GM19395 (cell line): ENCODE measurements at regions not wholly inside any gene's neighbourhood (a gene's known extent, or its start where the extent isn't known, plus 50 kb on each side); places are given as distances from the start of the nearest gene placed in this dataset.

ENCODE experiments used
- ATAC-seq: cut with Tn5 transposase; IDR thresholded peaks from one replicate; pipeline ENCODE4 v1.9.1; 2021; ENCODE audit warnings: mild to moderate bottlenecking, moderate library complexity; ENCODE audit not compliant: unreplicated experiment

DNA sequence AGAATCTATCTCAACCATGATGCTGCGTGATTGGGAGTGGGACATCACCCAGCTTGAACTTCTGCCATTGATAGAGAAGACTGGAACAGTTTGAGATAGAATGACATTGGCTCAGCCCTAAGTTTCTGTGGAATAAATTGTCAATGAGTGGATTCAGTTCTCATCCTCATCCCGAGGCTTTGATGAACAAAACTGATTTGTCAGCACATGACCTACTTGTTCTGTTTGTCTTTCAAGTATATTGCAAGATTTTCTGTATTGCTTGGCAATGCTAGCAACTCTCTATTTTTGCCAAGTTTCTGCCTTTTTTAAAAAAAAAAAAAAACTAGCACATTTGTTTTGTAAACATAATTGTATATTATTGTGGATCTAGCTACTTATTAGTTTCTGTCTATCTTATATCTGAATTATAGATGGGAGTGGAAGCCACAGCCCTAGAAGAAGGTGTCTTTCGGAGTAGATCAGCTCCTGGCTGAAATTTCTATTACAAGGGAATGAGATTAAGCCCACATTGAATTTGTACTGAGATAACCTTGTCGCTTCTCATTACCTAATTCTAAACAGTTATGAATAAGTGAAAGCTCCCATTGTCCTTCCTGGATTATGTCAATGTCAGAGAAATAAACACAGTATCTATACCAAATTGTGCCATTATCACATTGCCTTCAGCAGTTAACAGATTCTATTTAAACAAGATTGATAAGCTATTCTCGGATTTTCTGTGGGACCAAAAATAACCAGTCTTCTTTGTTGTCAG lies 166.1 kb downstream of the TNFSF13B start:
- ATAC-seq = no peak

DNA sequence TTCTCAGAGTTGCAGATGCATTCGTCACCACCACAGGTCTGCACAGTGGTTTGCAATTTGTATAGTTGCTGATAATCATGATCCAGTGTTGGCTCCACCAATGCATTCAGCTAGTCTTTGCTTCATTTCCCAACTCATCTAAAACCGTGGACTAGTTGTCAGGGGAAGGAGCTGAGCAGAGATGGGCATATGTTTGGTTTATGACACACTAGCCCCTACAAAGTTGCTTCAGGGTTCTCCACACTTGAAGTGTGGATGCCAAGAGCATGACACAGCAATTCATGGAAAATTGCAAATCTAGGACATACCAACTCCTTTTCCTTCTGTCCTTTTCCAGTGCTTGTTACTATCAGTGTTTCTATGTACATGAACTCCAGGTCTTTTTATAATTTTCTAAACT lies 168.0 kb downstream of the TNFSF13B start:
- ATAC-seq = no peak

DNA sequence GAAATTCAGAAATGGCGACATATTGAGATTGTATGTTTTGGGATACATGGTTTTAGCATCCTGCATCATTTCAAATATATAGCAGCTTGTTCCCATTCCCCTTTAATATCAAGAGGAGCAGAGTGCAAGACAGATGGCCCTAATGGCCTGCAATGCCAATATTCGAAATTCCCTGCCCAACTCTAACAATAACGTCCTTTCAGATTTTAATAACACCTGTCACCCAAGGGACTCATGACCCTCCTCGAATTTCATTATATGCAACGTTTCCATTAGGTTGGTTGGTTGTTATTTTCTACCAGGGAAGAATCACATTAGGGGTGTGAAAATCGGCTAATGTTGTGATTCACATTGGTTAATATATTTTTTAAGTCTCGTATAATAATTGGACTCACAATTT lies 170.0 kb downstream of the TNFSF13B start:
- ATAC-seq = no peak

DNA sequence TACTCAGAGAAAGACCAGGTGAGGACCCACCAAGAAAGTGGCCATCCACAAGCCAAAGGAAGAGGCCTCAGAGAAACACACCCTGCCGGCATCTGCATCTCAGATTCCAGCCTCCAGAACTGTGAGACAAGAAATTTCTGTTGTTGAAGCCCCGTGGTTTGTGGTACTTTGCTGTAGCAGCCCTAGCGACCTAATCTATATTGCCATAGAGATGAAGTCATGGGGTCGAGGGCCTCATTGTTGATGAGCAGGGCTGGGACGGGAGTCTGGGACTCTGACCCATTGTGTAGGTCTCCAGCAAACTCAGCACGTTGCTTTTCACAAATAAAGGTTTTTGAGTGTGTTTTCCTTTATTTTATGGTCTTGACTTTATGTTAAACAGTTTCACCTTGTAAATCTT lies 174.9 kb downstream of the TNFSF13B start:
- no peak for ATAC-seq

DNA sequence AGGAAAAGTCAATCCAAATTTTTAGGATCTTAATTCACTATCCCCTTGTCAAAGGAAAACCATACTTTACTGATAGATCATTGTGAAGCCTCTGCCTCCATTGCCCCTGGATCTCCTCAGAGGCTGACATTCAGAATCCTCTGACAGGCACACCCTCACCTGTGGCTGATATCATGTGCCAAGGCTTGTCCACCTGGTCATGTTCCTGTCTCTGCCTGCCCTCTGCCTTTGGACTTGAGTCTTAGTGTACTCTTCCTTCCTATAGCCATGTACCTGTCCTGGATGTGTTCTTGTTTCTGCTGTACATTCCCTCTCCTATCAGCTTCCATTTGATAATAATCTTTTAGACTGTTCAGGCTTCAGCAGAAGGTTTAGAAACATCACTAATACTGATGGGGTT lies 179.4 kb downstream of the TNFSF13B start:
- no peak for ATAC-seq

DNA sequence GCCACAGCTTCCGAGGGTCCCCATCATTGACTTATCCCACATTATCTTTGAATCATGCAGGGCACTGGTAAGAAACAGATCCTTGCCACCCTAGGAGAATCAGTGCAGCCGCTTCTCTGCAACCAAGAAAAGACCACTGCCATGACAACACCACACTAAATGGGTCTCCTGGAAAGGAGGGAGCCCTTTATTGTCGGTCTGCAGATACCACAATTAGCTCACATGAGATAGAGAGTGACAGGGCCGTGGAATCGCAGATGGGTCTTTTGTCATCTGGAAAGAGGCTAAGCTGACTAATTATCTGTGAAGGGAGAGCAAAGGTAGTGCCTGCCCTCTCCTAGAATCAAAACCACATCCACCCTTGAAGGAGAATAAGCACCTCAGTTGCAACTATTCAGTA lies 178.3 kb upstream of the MYO16 start:
- no peak for ATAC-seq

DNA sequence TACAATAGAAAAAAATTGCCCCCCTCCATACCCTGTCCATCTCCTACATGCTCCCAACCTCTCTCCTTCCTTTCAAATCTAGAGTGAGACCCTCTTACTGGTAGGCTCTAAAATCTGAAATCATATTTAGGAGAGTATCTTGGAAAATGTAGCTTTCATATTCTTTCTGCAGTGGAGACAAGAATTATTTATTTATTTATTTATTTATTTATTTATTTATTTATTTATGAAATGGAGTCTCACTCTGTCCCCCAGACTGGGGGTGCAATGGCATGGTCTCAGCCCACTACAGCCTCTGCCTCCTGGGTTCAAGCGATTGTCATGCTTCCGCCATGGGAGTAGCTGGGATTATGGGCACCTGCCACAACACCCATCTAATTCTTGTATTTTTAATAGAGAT lies 174.1 kb upstream of the MYO16 start:
- ATAC-seq = no peak

DNA sequence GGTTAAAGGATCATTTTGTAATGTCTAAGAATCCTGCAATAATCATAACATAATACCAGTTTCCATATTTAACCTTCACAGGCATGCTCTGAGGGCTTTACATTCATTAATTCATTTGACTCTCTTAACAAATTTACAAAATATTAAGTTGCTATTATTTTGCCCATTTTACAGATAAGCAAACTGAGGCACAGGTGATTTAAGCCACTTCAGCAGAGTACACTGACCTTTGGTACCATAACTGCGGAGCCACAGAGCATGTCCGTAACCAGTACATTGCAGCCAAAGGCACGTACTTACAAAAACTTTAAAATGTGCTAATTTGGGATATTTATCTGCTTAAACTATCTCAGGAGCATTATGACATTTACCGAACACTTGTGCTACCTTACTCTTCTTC lies 169.4 kb upstream of the MYO16 start:
- ATAC-seq = no peak

DNA sequence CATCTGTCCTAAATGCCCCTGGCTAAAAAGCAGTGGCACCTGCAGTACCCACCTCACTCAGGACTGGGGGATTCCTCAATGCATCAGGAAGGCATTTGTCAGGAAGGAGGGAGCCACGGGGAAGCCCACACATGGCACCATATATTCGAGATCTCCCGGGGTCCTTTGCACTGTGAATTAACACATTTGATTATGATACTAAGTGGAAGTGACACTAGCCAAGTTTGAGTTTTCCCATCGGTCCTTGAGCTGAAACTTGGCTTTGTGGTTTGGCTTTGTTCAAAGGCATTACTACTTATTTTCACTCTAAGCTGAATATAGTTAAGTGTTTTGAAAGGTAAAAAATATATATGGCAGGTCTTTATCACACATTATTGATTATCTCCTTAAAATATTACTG lies 168.7 kb upstream of the MYO16 start:
- no peak for ATAC-seq

DNA sequence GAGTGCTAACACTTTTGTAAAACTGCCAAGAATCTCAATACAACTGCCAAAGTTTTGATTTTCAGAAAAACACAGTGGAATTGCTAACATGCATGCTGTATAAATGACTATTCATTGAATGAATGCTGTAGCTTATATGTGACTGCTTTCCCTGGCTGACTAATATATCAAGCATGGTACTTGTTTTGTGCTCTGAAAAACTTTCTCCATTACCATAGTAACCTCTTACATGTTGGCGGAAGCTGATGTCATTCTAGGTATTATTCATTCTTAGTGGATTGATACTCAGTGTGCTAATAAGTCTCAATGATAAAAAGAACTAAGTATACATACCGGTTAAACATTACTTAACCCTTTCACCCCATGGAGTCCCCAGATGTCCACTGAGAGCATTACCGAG lies 166.1 kb upstream of the MYO16 start:
- ATAC-seq = peak; percentile 44

DNA sequence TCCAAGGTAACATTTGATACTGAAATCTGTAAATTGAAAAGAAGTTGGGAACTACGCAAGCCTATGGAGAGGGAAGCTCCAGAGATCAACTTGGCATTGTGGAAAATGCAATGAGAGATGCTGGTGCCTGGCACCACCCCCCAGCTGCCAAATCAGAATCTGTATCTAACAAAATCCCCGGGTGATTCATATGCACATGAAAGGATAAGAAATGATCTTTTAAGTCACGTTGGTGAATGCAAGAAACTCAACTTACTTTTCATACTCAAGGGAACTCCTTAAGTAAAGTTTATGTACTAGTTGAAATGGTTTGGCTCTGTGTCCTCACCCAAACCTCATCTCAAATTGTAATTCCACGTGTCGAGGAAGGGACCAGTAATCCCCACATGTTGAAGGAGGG lies 158.5 kb upstream of the MYO16 start:
- ATAC-seq = no peak

DNA sequence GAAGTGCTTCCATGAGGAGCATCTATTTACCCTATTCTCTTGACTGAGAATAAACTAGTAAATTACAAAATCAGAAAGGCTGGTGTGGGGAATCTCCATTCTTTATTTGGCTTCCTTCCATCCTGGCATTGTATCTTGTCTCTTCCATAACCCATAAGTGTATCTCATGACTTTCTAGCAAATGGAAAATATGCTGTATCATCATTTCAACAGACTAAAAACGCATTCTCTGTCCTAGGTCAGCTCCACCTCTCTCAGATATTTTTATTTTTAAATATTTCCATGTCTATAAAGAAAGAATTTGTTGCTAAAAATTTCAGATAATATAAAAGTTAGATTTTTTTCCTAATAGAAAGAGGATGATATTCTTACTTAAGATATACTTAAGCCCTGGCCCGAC lies 154.2 kb upstream of the MYO16 start:
- no peak for ATAC-seq

DNA sequence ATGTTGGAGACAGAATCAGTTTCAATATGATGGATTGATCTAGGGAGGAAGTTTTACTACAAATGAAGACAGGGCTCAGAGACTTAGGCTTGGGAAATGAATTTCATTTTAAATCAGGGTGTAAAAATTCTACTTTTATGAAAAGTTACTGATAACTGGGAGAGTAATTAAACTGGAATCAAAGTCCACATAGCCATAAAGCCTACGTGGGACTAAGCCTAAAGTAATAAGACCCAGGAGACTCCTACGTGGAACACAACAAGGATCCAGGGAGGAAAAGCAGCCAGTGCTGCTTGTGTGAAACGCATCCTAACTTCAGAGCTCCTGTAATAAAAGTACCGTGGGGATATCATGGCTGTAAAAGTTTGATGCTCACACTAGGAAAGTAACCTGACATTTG lies 152.0 kb upstream of the MYO16 start:
- no peak for ATAC-seq

DNA sequence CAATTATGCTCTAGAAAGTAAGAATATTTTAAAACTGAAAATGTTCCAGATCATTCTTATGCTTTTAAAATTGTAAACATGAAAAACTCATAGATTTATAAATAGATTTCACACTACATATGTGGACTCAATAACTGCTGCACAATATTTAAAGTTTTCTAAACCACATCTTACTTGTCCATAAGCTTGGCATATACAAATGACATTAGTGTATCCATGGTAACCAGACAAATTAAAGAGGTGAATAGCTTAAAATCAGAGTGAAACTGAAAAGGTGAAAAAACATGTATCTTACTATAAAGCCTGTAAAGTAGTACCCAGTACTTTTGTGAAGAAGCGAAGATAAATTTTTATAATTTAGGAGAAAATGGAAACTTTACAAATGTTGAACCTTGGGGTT lies 151.2 kb upstream of the MYO16 start:
- no peak for ATAC-seq

DNA sequence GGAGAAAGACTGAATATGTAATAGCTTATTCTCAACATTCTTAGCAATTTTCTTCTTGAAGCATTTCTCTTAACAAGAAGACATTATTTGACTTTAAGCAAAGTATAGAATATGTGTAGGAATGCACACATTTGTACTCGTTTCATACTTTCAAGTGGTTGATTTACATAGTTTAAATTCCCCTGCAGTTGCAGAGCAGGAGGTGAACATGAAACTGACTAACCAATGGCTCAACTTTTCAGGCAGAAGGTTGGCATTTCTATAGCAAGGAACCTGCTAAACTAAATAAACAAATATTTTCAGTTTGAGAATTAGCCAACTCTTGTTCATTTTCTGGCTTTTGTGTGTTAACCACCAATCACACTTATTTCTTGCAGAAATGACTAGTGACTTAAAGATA lies 145.4 kb upstream of the MYO16 start:
- no peak for ATAC-seq

DNA sequence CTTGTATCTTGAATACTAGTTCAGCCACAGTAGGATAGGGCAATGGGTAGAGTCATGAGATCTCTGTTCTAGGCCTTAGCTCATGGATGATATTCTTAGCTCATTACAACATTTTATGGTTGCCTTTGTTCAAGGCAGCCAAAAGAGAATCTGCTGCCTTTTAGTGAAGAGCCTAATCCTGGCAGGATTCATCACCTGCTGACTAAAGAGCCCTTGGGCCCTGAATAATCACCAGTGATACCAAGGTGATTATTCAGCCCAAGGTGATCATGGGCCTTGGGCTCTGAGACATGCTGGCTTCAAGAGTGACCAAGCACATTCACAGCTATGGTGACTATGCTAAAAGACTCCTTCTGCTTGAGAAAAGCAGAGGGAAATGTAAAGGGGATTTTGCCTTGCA lies 143.3 kb upstream of the MYO16 start:
- ATAC-seq = no peak

DNA sequence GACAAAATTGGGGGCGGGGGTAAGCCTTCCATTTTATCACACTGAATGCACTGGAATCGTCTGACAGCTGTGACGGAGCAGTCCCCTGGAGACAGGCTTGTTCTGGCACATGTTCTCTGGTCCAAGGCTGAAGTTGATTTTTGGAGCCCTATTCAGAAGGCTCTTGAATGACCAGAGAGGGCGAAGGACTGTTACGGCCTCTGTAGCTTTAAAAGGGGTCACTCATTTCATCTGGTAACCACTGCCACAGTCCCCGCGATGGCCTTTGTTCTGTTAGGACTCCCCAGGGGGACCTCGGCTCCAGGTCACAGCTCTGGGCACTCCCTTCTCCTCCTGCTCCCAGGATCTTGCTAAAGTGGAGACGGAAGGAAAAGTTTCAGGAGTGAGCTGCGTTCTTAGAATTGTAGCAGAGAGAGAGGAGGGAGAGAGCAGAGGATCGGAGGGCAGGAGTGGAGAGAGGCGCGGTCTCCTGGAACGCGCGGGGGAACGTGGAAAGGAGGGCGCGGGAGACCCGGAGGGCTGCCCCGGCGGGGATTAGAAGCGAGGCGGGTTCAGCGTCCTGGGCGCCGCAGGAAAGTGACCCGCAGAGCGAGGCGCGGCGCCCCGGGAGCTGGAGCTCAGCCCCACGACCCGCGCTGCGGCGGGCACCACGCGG lies 134.3 kb upstream of the MYO16 start:
- ATAC-seq = no peak

DNA sequence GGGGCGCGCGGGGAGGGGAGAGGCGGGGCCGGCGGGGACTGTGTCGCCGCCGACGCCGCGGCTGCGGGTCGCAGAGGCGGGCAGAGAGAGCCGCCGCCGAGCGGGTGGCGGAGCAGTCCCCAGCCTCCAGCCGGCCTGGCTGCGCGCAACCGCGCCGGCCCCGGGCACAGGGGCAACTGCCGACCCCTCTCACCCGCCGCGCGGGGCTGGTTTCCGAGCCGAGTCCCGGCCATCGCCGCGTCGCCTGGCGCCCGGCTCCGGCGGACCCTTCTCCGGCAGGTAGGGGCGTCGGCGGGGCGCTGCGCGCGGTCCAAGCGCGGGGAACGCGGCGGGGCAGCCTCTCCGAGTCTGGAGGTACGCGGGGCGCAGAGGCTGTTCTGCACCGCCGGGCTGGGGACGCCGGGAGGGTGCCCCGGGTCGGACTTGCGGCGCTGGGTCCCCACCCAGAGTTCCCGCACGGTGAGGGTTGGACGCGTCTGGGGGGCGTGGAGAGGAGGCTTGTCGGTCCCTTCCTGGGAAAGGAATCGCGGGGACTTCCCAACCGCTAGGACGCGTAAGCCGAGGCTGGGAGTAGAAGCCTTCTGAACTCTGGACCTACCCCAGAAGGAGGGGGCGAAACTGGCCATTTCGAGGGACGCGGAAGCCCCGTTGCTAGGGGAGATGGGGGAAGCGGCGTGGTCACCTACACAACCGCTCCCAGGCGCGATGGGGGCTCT lies 133.6 kb upstream of the MYO16 start:
- no peak for ATAC-seq

DNA sequence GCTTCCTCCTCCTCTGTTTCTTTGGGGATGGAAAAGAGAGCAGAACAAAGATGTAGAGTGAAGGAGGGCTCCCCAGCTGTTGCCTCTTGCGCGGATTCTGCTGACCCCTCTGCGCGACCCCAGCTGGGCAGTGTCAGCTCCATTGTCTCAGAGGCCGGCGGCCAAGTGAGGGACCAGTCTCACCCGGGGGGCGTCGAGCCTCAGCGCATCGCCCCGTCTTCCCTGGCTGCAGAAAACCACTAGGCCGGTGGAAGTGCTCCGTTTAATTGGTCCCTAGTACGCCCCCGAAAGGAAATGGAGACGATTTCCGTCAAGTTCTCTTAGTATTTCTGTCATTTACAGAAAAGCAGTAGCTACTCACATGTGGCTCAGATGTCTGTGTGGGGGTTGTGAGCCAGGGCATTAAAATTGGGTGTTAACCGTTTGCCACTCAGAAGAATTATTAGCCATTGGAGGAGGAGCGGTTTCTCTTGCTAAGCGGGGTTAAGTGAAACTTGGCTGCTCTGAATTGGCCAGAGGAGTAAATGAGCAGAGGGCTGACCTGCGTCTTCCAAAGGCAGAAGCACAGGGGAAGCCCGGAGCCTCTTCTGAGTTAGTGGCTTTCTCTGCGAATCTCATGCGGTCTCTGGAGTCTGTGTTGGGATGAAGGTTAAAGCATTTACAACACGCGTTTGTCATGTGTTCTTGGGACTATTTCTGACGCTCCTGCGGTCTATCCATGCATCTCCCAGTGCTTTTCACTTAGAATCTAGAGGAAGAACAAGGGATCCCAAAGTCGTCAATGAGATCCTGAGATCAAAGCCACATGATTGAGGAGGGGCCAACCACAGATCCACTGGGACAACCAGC lies 132.8 kb upstream of the MYO16 start:
- no peak for ATAC-seq

DNA sequence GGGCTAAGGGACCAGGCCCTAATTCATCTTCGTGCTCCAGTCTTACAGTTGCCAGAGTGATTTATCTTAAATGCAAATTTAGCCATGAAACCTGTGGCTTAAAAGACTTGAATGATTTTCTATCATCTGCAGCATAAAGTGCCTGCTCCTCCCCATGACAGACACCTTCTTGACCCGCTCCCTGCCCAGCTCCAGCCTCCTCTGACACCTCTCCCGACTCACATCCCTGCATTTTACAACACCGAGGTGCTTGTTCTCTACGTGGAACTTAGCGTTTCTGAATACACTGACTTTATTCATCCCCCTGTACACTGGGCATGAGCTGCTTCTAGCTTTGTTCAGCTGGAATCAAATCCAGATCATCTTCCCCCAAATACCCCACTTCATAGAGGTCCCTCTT lies 128.7 kb upstream of the MYO16 start:
- no peak for ATAC-seq

DNA sequence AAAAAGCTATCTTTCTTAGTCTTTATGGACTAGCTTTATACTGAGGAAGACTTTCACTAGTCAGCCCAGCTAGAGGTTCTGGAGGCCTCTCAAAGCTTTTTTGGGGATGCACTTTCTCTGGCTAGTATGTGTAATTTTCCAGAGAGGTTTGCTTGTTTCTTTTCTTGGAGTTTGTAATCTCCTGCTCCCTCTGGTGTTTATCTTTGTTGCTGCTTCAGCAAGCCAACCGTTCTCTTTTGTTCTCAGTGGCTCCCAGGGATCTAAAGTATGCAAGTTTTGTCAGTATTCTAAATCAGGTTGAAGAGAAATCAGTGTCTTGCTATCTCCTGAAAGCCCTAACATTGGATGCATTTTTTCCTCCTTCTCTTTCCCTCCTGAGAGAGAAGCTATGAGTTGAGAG lies 121.1 kb upstream of the MYO16 start:
- no peak for ATAC-seq
